ENCODE measurements at regions not wholly inside any gene's neighbourhood (a gene's known extent, or its start where the extent isn't known, plus 50 kb on each side); places are given as distances from the start of the nearest gene placed in this dataset.

DNA sequence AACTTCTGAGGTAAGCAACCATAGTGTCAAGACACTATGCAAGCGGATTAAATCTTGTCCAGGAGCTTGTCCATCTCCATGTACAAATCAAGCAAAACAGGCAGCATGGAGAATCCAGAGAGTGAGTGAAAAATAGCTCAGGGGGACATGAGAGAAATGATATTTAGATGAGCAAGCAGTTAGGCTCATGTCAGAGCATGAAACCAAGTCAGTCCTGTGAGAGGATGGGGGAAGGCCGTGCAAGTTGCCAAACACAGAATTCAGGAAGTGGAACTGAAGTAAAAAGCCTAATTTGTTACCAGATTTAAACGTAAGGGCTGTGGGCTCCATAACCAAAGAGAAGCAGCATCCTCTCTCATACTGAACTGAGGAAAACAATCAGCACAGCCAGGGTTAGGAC is 995.9 kb downstream of the MCTP2 start:
- TF ChIP-seq, protein P1, sequence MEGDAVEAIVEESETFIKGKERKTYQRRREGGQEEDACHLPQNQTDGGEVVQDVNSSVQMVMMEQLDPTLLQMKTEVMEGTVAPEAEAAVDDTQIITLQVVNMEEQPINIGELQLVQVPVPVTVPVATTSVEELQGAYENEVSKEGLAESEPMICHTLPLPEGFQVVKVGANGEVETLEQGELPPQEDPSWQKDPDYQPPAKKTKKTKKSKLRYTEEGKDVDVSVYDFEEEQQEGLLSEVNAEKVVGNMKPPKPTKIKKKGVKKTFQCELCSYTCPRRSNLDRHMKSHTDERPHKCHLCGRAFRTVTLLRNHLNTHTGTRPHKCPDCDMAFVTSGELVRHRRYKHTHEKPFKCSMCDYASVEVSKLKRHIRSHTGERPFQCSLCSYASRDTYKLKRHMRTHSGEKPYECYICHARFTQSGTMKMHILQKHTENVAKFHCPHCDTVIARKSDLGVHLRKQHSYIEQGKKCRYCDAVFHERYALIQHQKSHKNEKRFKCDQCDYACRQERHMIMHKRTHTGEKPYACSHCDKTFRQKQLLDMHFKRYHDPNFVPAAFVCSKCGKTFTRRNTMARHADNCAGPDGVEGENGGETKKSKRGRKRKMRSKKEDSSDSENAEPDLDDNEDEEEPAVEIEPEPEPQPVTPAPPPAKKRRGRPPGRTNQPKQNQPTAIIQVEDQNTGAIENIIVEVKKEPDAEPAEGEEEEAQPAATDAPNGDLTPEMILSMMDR (IDR thresholded peaks at IDR 0.05), result no peak

DNA sequence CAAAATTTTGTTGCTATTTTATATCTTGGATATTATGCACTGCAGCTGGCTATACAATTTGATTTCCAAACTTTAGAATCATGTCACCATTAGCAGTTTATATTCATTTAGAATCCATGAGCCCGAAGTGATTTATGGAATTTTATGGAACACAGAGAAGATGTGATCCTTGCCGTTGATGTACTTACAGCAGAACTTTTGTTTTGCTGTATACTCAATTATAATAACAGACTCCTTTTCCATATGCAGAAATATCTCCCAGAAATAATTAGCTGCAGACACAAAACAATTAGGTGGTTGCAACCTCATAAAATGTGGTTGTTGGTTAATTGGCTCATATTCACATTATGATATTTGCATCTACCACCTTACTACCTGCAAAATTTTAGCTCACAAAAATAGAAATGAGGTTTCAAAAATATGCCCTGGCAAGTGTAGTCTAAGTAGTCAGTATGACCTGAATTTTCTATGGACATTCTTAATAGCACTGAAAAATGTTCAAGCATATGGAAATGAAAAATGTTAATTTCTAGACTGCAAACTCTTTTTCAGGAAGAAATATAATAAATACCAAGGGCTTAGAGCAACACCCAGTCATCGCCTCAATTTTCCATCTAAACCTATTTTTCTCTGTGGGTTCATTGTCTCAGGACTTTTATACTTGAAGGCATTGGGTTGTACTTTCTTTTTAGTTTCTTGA is 997.6 kb downstream of the MCTP2 start:
- TF ChIP-seq, protein P1 (IDR thresholded peaks at IDR 0.05), result no peak

DNA sequence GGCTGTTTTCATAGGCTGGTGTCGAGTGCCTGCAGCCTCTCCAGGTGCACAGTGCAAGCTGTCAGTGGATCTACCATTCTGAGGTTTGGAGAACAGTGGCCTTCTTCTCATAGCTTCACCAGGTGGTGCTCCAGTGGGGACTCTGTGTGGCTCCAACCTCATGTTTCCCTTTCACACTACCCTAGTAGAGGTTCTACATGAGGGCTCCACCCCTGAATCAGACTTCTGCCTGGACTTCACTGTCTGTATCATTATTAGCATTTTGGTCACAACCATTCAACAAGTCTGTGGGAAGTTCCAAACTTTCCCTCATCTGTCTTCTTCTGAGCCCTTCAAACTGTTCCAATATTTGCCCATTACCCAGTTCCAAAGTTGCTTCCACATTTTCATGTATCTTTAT is 1003.7 kb downstream of the MCTP2 start:
- TF ChIP-seq, protein P1 (IDR thresholded peaks at IDR 0.05), result no peak

DNA sequence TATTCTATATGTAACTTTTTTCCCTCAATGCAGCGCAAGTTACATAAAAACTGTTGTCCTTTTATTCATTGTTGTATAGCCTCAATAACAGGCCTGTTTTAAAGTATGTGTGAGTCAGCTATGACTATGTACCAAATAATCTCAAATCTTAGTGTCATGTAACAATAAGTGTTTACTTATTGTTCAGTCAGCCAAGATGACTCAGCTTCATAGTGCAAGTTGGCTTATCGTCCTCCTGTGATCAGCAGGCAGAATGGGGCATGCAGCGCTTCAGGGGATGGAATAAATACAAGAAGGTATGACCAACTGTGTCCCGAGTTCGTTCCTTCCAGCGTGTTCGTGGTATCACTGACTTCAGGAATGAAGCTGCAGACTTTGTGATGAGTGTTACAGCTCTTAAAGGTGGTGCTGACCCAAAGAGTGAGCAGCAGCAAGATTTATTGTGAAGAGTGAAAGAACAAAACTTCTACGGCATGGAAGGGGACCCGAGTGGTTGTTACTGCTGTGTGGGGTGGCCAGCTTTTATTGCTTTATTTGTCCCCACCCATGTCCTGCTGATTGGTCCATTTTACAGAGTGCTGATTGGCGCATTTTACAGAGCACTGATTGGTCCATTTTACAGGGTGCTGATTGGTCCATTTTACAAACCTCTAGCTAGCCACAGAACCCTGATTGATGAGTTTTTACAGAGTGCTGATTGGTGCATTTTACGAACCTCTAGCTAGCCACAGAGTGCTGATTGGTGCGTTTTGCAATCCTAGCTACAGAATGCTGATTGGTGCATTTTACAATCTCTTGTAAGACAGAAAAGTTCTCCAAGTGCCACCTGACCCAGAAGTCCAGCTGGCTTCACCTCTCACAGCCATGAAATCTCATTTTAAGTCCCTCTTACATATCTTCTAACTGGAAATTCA is 1016.0 kb downstream of the MCTP2 start:
- TF ChIP-seq, protein P1 (IDR thresholded peaks at IDR 0.05), result no peak

DNA sequence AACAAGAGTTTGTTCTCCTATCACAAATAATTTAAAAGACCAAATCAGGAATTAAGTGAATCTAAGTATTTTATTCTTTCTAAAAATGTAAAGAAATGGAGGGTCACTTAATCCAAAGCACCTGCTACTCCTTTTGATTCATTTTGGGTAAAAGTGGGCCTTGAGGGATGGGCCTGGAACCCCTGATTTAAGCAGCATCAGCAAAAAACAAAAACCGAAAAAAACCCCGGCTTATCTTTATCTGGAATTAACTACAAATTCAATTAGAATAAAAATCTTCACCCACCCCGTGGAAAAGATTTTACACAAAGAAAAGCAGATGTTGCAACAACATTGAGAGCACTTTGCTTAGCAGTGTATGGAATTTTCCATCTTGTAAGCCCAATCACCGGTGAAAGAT is 1018.2 kb downstream of the MCTP2 start:
- TF ChIP-seq, protein P1 (IDR thresholded peaks at IDR 0.05), result no peak

DNA sequence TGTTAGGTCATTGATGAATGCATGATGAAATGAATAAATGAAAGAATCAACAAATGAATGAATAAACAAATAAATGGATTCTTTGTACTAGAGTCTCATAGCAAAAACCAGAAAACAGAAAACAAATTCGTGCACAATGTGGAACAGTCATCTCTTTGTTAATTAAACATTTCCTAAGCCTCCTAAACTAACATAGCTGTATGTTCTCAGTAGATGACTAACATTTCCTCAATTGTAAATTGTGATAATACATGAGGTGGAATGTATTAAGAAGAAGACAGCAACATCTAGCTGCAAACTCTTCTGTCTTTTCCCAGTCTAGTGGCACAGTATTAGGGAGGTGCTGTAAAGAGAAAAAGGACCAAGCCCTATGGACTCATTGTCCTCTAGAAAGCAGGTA is 1021.0 kb downstream of the MCTP2 start:
- TF ChIP-seq, protein P1 (IDR thresholded peaks at IDR 0.05), result no peak

DNA sequence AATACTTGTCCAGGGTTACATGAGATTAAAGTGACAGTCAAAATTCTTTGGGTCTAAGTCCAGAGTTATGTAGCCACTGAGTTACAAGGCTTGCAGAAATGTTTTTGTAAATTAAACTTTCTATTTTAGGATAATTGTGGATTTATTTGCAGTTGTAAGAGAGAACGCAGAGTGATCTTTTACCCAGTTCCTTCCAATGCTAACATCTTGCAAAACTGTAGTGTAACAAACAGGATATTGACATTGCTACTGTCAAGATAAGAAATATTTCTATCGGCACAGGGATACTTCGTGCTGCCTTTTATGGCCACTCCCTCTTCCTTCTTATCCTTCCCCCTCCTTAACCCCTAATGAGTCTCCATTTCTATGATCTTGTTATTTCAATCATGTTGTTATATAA is 1022.9 kb downstream of the MCTP2 start:
- TF ChIP-seq, protein P1 (IDR thresholded peaks at IDR 0.05), result no peak
